ENCODE measurements at regions not wholly inside any gene's neighbourhood (a gene's known extent, or its start where the extent isn't known, plus 50 kb on each side); places are given as distances from the start of the nearest gene placed in this dataset.

GRCh38 chr20:23260181-23260840, 90.3 kb upstream of the NXT1 start:
- no peak for TF ChIP-seq CTCF (IDR thresholded peaks at IDR 0.05)
- H3K36me3 ChIP-seq (ENCODE audit: low read depth) = no peaks in the 10 kb centered on the region
- no peak for DNase-seq
- ATAC-seq = no peak
- intact Hi-C loops (cut with DNase I, micrococcal nuclease) = no loop called here
- H3K4me3 ChIP-seq = no peak overlapping the region
- no peaks in the 10 kb centered on the region for H3K4me1 ChIP-seq (ENCODE audit: low read depth)
- peaks cover 4% of the 10 kb centered on the region for H3K9me3 ChIP-seq

GRCh38 chr20:23258747-23259121, 91.9 kb upstream of the NXT1 start:
- no peak for TF ChIP-seq CTCF (IDR thresholded peaks at IDR 0.05)
- intact Hi-C loops (cut with DNase I, micrococcal nuclease) = no loop called here
- ATAC-seq (no peak), DNase-seq (no peak)
- Histone ChIP-seq H3K4me1 (ENCODE audit: low read depth) (no peaks in the 10 kb centered on the region), H3K9me3 (peaks cover 4% of the 10 kb centered on the region), H3K36me3 (ENCODE audit: low read depth) (no peaks in the 10 kb centered on the region), H3K4me3 (no peak overlapping the region)

GRCh38 chr20:23257848-23258746, 92.5 kb upstream of the NXT1 start:
- no peaks in the 10 kb centered on the region for H3K9me3 ChIP-seq
- no peak for TF ChIP-seq CTCF (IDR thresholded peaks at IDR 0.05)
- DNase-seq (no peak), ATAC-seq (peak; percentile 45)
- no peaks in the 10 kb centered on the region for H3K4me1 ChIP-seq (ENCODE audit: low read depth)
- intact Hi-C loops (cut with DNase I, micrococcal nuclease) = no loop called here
- H3K36me3 ChIP-seq (ENCODE audit: low read depth) = no peaks in the 10 kb centered on the region
- H3K4me3 ChIP-seq = no peak overlapping the region

- no peak for TF ChIP-seq CTCF (IDR thresholded peaks at IDR 0.05)
- no peaks in the 10 kb centered on the region for H3K4me1 ChIP-seq (ENCODE audit: low read depth)
- intact Hi-C loops (cut with DNase I, micrococcal nuclease) = no loop called here
- no peak for ATAC-seq
- H3K9me3 ChIP-seq = no peaks in the 10 kb centered on the region
- no peaks in the 10 kb centered on the region for H3K36me3 ChIP-seq (ENCODE audit: low read depth)
- no peak overlapping the region for H3K4me3 ChIP-seq
- DNase-seq = no peak
These were observed 93.4 kb upstream of the NXT1 start for GRCh38 chr20:23257106-23257761.

- no peak for TF ChIP-seq CTCF (IDR thresholded peaks at IDR 0.05)
- intact Hi-C loops (cut with DNase I, micrococcal nuclease) = no loop called here
- ATAC-seq = peak; percentile 32
- Histone ChIP-seq H3K36me3 (ENCODE audit: low read depth) (no peaks in the 10 kb centered on the region), H3K9me3 (no peaks in the 10 kb centered on the region), H3K4me3 (no peak overlapping the region), H3K4me1 (ENCODE audit: low read depth) (no peaks in the 10 kb centered on the region)
- DNase-seq = peak in 1 of 3 donors; percentile 13
These were observed 94.7 kb upstream of the NXT1 start for GRCh38 chr20:23255716-23256385.

Data from mucosa of descending colon (tissue), 3 donors.